OCI-LY7 (cell line): ENCODE measurements at regions not wholly inside any gene's neighbourhood (a gene's known extent, or its start where the extent isn't known, plus 50 kb on each side); places are given as distances from the start of the nearest gene placed in this dataset.

Experiments used
- EZH2phosphoT487 ChIP-seq: fragments of 200-600 bp; sonication (generic); IDR thresholded peaks from 2 replicates; pipeline ENCODE4 v1.6.1; 2018; ENCODE audit warnings: low read depth, borderline replicate concordance, mild to moderate bottlenecking, mixed run types, antibody characterized with exemption, low read length, moderate library complexity, mixed read lengths
- TF ChIP-seq, protein P1 (sequence below): fragments of 200-600 bp; sonication (generic); conservative IDR thresholded peaks from 2 replicates; pipeline ENCODE4 v1.5.1; 2014; ENCODE audit warnings: mild to moderate bottlenecking, antibody characterized with exemption, low read length, moderate library complexity, mixed read lengths

DNA sequence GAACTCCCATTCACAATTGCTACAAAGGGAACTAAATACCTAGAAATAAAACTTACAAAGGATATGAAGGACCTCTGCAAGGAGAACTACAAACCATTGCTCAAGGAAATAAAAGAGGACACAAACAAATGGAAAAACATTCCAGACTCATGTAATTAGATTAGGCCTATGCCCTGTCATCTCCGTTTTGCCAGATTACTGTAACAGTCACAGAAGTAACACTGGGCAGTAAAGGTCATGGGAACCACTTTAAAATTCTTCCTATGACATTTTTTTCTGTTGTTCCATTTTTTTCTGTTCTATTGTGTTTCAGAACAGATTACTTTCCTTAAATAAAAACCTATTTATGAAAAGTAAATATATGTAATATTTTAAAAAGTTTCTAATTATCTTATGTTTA is 199.4 kb upstream of the CENPE start:
- TF ChIP-seq, protein P1, sequence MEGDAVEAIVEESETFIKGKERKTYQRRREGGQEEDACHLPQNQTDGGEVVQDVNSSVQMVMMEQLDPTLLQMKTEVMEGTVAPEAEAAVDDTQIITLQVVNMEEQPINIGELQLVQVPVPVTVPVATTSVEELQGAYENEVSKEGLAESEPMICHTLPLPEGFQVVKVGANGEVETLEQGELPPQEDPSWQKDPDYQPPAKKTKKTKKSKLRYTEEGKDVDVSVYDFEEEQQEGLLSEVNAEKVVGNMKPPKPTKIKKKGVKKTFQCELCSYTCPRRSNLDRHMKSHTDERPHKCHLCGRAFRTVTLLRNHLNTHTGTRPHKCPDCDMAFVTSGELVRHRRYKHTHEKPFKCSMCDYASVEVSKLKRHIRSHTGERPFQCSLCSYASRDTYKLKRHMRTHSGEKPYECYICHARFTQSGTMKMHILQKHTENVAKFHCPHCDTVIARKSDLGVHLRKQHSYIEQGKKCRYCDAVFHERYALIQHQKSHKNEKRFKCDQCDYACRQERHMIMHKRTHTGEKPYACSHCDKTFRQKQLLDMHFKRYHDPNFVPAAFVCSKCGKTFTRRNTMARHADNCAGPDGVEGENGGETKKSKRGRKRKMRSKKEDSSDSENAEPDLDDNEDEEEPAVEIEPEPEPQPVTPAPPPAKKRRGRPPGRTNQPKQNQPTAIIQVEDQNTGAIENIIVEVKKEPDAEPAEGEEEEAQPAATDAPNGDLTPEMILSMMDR: no peak
- no peak for TF ChIP-seq EZH2phosphoT487
